Neural crest cell (in vitro differentiated cells): ENCODE measurements at regions not wholly inside any gene's neighbourhood (a gene's known extent, or its start where the extent isn't known, plus 50 kb on each side); places are given as distances from the start of the nearest gene placed in this dataset.
A peak's percentile ranks its signal among the peaks of the same experiment; 100 is the strongest.

Experiments used
- DNase-seq: peaks from one replicate; pipeline ENCODE4 v3.0.0; 2021; ENCODE audit warnings: low read depth, mixed read lengths, low spot score
- H3K27ac Mint-ChIP-seq: one replicate; pipeline ENCODE4 v1.8.0; 2021; ENCODE audit warnings: mild to moderate bottlenecking, mixed read lengths; ENCODE audit not compliant: unreplicated experiment
- H3K27me3 Mint-ChIP-seq: 2 replicates; pipeline ENCODE4 v1.8.0; 2021; ENCODE audit warnings: low read depth, mild to moderate bottlenecking, mixed read lengths
- H3K36me3 Mint-ChIP-seq: 2 replicates; pipeline ENCODE4 v1.8.0; 2021; ENCODE audit warnings: low read depth, mild to moderate bottlenecking, mixed read lengths
- H3K4me1 Mint-ChIP-seq: 2 replicates; pipeline ENCODE4 v1.8.0; 2021; ENCODE audit warnings: mixed read lengths
- H3K4me3 Mint-ChIP-seq: one replicate; pipeline ENCODE4 v1.8.0; 2021; ENCODE audit warnings: mild to moderate bottlenecking, mixed read lengths
- H3K9me3 Mint-ChIP-seq: 2 replicates; pipeline ENCODE4 v1.8.0; 2021; ENCODE audit warnings: mixed read lengths
- CTCF ChIP-seq: fragments of 200-600 bp; sonication (generic); conservative IDR thresholded peaks from 2 replicates; pipeline ENCODE4 v1.5.0; 2021; ENCODE audit warnings: antibody characterized with exemption, mild to moderate bottlenecking

DNA sequence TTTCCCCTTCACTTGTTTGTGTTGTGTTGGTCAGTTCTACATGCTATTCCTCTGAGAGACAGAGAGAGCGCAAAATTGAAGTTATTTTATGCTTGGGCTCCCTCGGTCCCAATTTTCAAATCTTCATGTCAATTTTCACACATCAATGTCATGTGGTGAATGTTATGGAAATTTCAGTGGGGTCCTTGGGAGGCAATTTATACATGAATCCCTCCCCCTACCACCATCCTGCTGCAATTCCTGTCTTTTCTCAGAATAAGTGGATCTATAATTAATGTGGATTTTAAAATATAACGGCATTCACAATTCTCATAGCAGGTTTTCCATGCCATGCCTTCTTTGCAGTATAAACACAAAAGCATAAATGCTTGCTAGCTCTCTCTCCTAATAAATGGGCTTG, 499.9 kb downstream of the MCTP2 start:
- Mint-ChIP-seq H3K4me3 (no peak overlapping the region), H3K36me3 (no peaks in the 10 kb centered on the region), H3K27me3 (no peaks in the 10 kb centered on the region), H3K4me1 (peaks cover 7% of the 10 kb centered on the region), H3K27ac (no peak overlapping the region), H3K9me3 (no peaks in the 10 kb centered on the region)
- no peak for DNase-seq
- TF ChIP-seq CTCF = no peak

GRCh38 chr15:94734460-94734859, 503.1 kb downstream of the MCTP2 start:
- Mint-ChIP-seq H3K27ac (no peak overlapping the region), H3K4me1 (peaks cover 7% of the 10 kb centered on the region), H3K9me3 (no peaks in the 10 kb centered on the region), H3K27me3 (no peaks in the 10 kb centered on the region), H3K36me3 (no peaks in the 10 kb centered on the region), H3K4me3 (no peak overlapping the region)
- no peak for TF ChIP-seq CTCF
- no peak for DNase-seq

GRCh38 chr15:94736236-94736635, 504.9 kb downstream of the MCTP2 start:
- Mint-ChIP-seq H3K27me3 (no peaks in the 10 kb centered on the region), H3K9me3 (no peaks in the 10 kb centered on the region), H3K36me3 (no peaks in the 10 kb centered on the region), H3K4me1 (peaks cover 4% of the 10 kb centered on the region), H3K4me3 (no peak overlapping the region), H3K27ac (no peak overlapping the region)
- TF ChIP-seq CTCF = no peak
- DNase-seq = no peak

DNA sequence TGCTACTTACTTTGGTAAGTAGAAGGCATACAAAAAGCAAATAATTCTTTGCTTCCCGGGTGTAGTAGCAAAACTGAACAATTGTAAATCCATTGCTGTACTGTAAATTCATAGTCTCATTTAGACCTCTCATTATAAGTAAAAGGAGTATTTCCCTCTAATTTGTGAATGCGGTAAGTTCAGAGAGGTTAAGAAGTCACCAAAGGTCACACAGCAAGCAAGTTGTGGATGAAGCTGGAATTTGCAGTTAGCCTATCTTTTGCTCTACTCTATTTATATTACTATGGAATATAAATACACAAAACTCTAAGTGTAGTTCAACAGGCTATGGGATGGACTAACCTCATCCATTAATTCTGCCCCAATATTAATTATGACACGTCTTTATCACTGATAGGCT, 508.3 kb downstream of the MCTP2 start:
- no peak overlapping the region for H3K27ac Mint-ChIP-seq
- no peaks in the 10 kb centered on the region for H3K9me3 Mint-ChIP-seq
- H3K4me1 Mint-ChIP-seq = no peaks in the 10 kb centered on the region
- no peaks in the 10 kb centered on the region for H3K36me3 Mint-ChIP-seq
- H3K4me3 Mint-ChIP-seq = no peak overlapping the region
- H3K27me3 Mint-ChIP-seq = no peaks in the 10 kb centered on the region
- no peak for TF ChIP-seq CTCF
- DNase-seq = no peak

DNA sequence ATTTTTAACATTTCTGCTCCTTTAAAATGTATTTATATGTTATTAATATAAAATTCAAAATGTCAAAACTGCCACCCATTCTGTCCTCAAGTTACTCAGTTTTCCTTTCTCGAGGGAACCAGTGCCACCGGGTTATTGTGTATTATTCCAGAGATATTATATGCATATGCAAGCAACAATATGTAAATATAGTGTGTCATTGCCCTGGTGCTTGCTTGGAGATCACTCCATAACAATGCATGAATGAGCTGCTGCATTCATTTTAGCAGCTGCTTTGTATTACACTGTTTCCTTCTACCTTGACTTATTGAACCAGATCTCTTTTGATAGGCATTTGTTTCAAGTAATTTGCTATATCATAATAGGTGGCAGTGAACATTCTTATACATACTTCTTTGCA, 509.1 kb downstream of the MCTP2 start:
- H3K36me3 Mint-ChIP-seq = no peaks in the 10 kb centered on the region
- no peak for DNase-seq
- no peaks in the 10 kb centered on the region for H3K9me3 Mint-ChIP-seq
- H3K27ac Mint-ChIP-seq = no peak overlapping the region
- TF ChIP-seq CTCF = no peak
- H3K4me3 Mint-ChIP-seq = no peak overlapping the region
- H3K4me1 Mint-ChIP-seq = peaks cover 3% of the 10 kb centered on the region
- no peaks in the 10 kb centered on the region for H3K27me3 Mint-ChIP-seq

GRCh38 chr15:94743668-94744067, 512.3 kb downstream of the MCTP2 start:
- H3K4me1 Mint-ChIP-seq = peaks cover 26% of the 10 kb centered on the region
- no peaks in the 10 kb centered on the region for H3K9me3 Mint-ChIP-seq
- TF ChIP-seq CTCF = no peak
- H3K27ac Mint-ChIP-seq = peak overlapping the region; percentile 5
- H3K4me3 Mint-ChIP-seq = no peak overlapping the region
- H3K36me3 Mint-ChIP-seq = no peaks in the 10 kb centered on the region
- DNase-seq = no peak
- no peaks in the 10 kb centered on the region for H3K27me3 Mint-ChIP-seq
